Upper lobe of right lung (tissue), 1 donor: ENCODE measurements at regions not wholly inside any gene's neighbourhood (a gene's known extent, or its start where the extent isn't known, plus 50 kb on each side); places are given as distances from the start of the nearest gene placed in this dataset.

ENCODE experiments used
- ATAC-seq: fragments of 200-7000 bp; cut with Tn5 transposase; one replicate; pipeline ENCODE4 v1.9.1; 2020; ENCODE audit warnings: mild to moderate bottlenecking, moderate library complexity
- DNase-seq: peaks from one replicate; pipeline ENCODE4 v3.0.0-alpha.2; 2020
- H3K27ac ChIP-seq: fragments of 200-600 bp; one replicate; pipeline ENCODE4 v1.8.0; 2022
- H3K27me3 ChIP-seq: fragments of 200-600 bp; one replicate; pipeline ENCODE4 v1.8.0; 2022; ENCODE audit warnings: mild to moderate bottlenecking
- H3K36me3 ChIP-seq: fragments of 200-600 bp; one replicate; pipeline ENCODE4 v1.8.0; 2022
- H3K4me1 ChIP-seq: fragments of 200-600 bp; one replicate; pipeline ENCODE4 v1.8.0; 2022
- H3K4me3 ChIP-seq: fragments of 200-600 bp; one replicate; pipeline ENCODE4 v1.8.0; 2022; ENCODE audit warnings: mild to moderate bottlenecking
- H3K9me3 ChIP-seq: fragments of 200-600 bp; one replicate; pipeline ENCODE4 v1.8.0; 2022
- intact Hi-C: fragments of 100-400 bp; cut with DNase I; formaldehyde crosslinking; loops from one replicate; pipeline ENCODE4 v1.11.0; 2022
- TF ChIP-seq, protein P1 (sequence below): fragments of 200-600 bp; IDR thresholded peaks from one replicate; pipeline ENCODE4 v1.8.0; 2022; ENCODE audit warnings: antibody characterized with exemption
- donor health status: DM: no; HTN: yes; CAD: no; lungs with severe emphysema.

DNA sequence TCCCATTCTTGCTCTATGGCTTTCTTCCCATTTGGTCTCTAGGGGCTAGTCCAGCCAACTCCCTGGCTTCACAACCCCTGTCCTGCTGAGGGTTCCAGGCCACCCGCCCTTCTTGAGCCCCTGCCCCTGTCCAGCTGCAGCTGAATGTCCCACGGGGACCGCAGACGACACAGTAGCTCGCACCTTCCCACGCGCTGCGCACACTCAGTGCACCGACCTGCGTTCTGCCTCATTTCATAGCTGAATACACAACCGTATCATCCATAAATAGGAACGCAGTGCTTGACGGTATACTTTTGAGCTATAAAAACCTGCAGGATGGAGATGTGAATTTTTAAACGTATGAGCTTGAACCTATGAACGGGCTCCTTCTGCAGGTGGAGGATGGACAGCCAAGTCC, 660.4 kb upstream of the SALL3 start:
- TF ChIP-seq, protein P1, sequence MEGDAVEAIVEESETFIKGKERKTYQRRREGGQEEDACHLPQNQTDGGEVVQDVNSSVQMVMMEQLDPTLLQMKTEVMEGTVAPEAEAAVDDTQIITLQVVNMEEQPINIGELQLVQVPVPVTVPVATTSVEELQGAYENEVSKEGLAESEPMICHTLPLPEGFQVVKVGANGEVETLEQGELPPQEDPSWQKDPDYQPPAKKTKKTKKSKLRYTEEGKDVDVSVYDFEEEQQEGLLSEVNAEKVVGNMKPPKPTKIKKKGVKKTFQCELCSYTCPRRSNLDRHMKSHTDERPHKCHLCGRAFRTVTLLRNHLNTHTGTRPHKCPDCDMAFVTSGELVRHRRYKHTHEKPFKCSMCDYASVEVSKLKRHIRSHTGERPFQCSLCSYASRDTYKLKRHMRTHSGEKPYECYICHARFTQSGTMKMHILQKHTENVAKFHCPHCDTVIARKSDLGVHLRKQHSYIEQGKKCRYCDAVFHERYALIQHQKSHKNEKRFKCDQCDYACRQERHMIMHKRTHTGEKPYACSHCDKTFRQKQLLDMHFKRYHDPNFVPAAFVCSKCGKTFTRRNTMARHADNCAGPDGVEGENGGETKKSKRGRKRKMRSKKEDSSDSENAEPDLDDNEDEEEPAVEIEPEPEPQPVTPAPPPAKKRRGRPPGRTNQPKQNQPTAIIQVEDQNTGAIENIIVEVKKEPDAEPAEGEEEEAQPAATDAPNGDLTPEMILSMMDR: no peak

DNA sequence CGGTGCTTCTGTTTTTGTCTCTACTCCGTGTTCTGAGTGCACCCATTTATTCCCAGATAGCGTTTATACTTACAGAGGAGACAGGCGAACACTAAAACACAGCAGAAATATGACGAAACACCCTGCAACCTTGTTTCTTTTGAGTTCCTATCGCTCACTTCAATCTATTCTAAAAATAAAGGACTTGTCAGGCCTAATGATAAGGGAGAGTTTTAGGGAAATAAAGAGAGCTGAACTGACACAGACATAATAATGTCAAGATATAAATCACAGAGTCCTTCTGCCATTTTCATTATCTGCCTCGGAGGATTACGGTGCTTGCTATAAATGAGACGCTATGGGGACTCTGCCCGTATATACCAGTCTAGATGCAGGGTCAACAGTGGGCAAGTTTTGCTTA, 659.7 kb upstream of the SALL3 start:
- no peak overlapping the region for H3K27ac ChIP-seq
- H3K9me3 ChIP-seq: no peaks in the 10 kb centered on the region
- TF ChIP-seq, protein P1: no peak
- no peaks in the 10 kb centered on the region for H3K27me3 ChIP-seq
- ATAC-seq: no peak
- H3K36me3 ChIP-seq: no peaks in the 10 kb centered on the region
- intact Hi-C loops: no loop called here
- H3K4me1 ChIP-seq: no peaks in the 10 kb centered on the region
- H3K4me3 ChIP-seq: no peak overlapping the region
- no peak for DNase-seq

More for the DNA sequence above, 660.4 kb upstream of the SALL3 start:
- intact Hi-C loops: no loop called here
- no peak overlapping the region for H3K27ac ChIP-seq
- no peaks in the 10 kb centered on the region for H3K36me3 ChIP-seq
- DNase-seq (no peak), ATAC-seq (no peak)
- H3K27me3 ChIP-seq: no peaks in the 10 kb centered on the region
- H3K4me1 ChIP-seq: no peaks in the 10 kb centered on the region
- H3K9me3 ChIP-seq: no peaks in the 10 kb centered on the region
- H3K4me3 ChIP-seq: no peak overlapping the region

DNA sequence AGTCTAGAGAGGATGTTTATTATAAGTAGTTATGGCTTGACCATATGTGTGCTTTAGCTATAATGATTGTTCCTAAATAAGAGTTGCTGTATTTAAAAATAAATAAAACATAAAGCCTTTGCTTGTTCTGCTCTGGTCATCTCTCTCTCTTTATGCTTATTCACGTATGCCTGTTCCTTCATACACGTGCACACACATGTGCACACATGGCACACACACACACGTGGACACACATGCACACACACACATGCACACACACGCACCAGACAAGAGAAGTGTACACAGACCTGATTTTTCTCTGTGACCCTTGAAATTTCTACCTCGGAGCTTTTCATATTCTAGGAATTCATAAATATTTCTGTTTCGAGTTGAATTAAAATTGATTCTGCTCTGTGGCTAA, 658.2 kb upstream of the SALL3 start:
- no peak for DNase-seq

DNA sequence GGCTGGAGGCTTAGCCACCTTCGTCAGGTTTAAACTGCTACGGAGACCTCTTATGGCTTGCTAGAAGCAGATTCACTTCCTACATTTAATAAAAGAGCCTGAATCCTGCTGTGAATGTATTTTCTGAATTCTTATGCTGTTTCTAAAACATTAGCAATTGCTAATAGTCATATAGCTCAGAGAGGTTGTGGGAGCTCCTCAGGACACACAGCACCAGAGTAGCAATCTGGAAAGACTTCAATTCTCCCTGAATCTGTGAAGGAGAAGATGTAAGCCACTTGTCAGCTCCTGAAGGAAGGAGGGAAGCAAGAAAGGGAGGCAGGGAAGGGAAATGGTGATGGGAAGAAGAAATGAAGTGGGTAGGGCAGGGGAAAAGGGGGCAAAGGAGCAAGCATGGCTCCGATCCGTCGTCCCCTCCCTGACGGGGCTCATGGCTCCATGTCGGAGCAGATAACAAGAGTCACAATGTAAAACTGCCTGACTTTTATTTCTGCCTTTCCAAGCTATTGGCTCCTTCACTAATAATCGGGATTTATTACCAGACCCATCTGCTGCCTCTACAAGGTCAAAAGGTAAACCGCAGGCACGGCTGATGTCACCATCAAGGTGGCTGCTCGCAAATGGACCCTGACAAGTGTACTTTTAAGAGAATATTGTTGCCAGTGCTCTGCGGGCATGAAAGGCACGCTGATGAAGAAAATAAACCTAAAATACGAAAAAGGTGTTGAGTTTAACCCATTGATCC, 656.0 kb upstream of the SALL3 start:
- DNase-seq (no peak), ATAC-seq (no peak)
- Histone ChIP-seq H3K36me3 (no peaks in the 10 kb centered on the region), H3K4me1 (no peaks in the 10 kb centered on the region), H3K27ac (no peak overlapping the region), H3K9me3 (no peaks in the 10 kb centered on the region), H3K27me3 (no peaks in the 10 kb centered on the region), H3K4me3 (no peak overlapping the region)
- TF ChIP-seq, protein P1: no peak
- intact Hi-C loops: no loop called here

More for the DNA sequence above, 658.2 kb upstream of the SALL3 start:
- Histone ChIP-seq H3K36me3 (no peaks in the 10 kb centered on the region), H3K27ac (no peak overlapping the region), H3K9me3 (no peaks in the 10 kb centered on the region), H3K4me1 (no peaks in the 10 kb centered on the region), H3K27me3 (no peaks in the 10 kb centered on the region), H3K4me3 (no peak overlapping the region)
- intact Hi-C loops: no loop called here
- ATAC-seq: no peak
- TF ChIP-seq, protein P1: no peak

DNA sequence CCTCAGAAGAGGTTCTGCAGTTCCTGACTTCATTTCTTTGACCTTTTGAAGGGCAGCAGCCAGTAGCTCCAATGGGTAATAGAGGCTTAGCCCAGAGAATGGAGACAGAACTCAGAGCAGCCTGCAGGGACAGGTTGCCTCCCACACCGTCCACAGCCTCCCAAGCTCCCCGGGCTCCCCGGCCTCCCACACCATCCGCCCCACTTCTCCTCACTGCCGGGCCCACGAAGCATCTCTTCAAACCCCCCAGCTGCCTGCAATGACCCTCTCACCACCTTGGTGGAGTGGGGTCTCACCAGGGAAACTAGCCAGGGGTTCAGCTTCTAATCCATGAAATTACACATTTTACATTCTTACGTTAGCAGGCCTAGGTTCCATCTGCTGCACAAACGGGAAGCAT, 652.0 kb upstream of the SALL3 start:
- Histone ChIP-seq H3K36me3 (no peaks in the 10 kb centered on the region), H3K9me3 (no peaks in the 10 kb centered on the region), H3K4me3 (no peak overlapping the region), H3K27ac (no peak overlapping the region), H3K4me1 (no peaks in the 10 kb centered on the region), H3K27me3 (no peaks in the 10 kb centered on the region)
- ATAC-seq (no peak), DNase-seq (no peak)
- intact Hi-C loops: no loop called here
- TF ChIP-seq, protein P1: no peak

DNA sequence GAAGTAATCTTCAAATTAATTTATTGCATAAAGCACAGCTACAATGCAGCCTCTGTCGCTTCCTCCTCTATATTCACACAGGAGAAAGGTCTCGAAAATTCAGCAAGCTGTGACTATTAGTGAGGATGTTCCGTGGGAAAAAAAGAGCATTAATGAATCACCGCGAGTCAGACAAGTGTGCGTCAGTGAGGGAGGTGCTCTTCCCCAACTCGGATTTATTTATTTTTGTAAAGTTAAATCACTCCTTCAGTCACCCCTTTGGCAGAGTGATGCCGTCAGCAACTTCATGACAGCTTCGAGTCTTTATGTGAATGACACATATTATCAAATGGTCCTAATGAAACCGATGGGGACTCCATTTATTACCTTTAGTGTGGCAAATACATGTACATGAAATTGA, 648.9 kb upstream of the SALL3 start:
- Histone ChIP-seq H3K27me3 (no peaks in the 10 kb centered on the region), H3K9me3 (no peaks in the 10 kb centered on the region), H3K4me3 (no peak overlapping the region), H3K4me1 (no peaks in the 10 kb centered on the region), H3K36me3 (no peaks in the 10 kb centered on the region), H3K27ac (no peak overlapping the region)
- intact Hi-C loops: no loop called here
- DNase-seq (no peak), ATAC-seq (no peak)
- TF ChIP-seq, protein P1: no peak
